GM12864 (cell line): ENCODE measurements at regions not wholly inside any gene's neighbourhood (a gene's known extent, or its start where the extent isn't known, plus 50 kb on each side); places are given as distances from the start of the nearest gene placed in this dataset.

ENCODE experiments used
- DNase-seq: peaks from one replicate; pipeline ENCODE4 v3.0.0-alpha.2; 2011; ENCODE audit warnings: low read depth
- H3K4me3 ChIP-seq: 2 replicates; pipeline ENCODE4 v1.5.1; 2011; ENCODE audit warnings: mild to moderate bottlenecking, low read depth, low read length, control low read depth
- CTCF ChIP-seq: IDR thresholded peaks from 2 replicates; pipeline ENCODE4 v1.5.1; 2011; ENCODE audit warnings: low read depth, mild to moderate bottlenecking, moderate library complexity, low read length, control low read depth, inconsistent platforms; ENCODE audit errors: missing control alignments

- TF ChIP-seq CTCF, result no peak
- no peak overlapping the region for H3K4me3 ChIP-seq
- DNase-seq, result no peak
Measured at GRCh38 chr1:60681095-60681860, 401.1 kb upstream of the NFIA start.

GRCh38 chr1:60679524-60680375 lies 402.6 kb upstream of the NFIA start:
- no peak for TF ChIP-seq CTCF
- no peak for DNase-seq

GRCh38 chr1:60678802-60679201 lies 403.6 kb upstream of the NFIA start:
- DNase-seq, result no peak
- no peak overlapping the region for H3K4me3 ChIP-seq
- no peak for TF ChIP-seq CTCF

More at GRCh38 chr1:60679524-60680375, 402.6 kb upstream of the NFIA start:
- no peak overlapping the region for H3K4me3 ChIP-seq

- H3K4me3 ChIP-seq, result no peak overlapping the region
- no peak for DNase-seq
- no peak for TF ChIP-seq CTCF
Measured at GRCh38 chr1:60678391-60678790, 404.0 kb upstream of the NFIA start.

GRCh38 chr1:60672449-60672848 lies 409.9 kb upstream of the NFIA start:
- H3K4me3 ChIP-seq, result no peak overlapping the region
- no peak for TF ChIP-seq CTCF
- no peak for DNase-seq

GRCh38 chr1:60670302-60670701 lies 412.1 kb upstream of the NFIA start:
- no peak for DNase-seq
- TF ChIP-seq CTCF, result no peak
- H3K4me3 ChIP-seq, result no peak overlapping the region
